ENCODE measurements at regions not wholly inside any gene's neighbourhood (a gene's known extent, or its start where the extent isn't known, plus 50 kb on each side); places are given as distances from the start of the nearest gene placed in this dataset.

DNA sequence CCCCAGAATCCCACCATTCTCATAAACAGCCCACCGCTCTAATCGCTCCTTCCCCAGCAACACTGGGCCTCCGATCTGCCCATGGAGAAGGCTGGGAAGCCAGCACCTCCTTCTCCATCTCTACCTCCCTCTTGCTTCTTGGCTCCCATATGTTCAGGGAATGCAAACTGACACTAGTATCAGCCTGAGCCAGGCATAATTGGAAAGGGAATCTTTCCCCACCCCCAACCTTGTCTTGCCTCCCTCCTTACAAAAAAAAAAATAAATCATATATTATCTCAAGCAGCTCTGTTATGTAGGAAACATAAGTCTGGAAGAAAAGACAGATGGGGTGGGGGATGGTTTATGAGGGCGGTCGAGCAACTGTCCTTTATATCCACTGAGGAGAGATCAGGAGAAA, 127.2 kb downstream of the NAV1 start:
- no peak for DNase-seq
- no peak overlapping the region for H3K27ac ChIP-seq (ENCODE audit: low read depth in 2 of 2, low read length in 1 of 2)
- POLR2A ChIA-PET = no interaction called here
- peaks cover 20% of the 10 kb centered on the region in 2 experiments for H3K36me3 ChIP-seq (replicated peaks in 1 of 2; ENCODE audit: control insufficient read depth in 1 of 2, insufficient read depth in 2 of 2, low read length in 1 of 2)
- H3K27me3 ChIP-seq (ENCODE audit: insufficient read depth) = no peaks in the 10 kb centered on the region
- no peak overlapping the region for H3K4me3 ChIP-seq (ENCODE audit: low read depth in 2 of 2, low read length in 1 of 2)
- H2AFZ ChIP-seq (ENCODE audit: low read depth) = no peak overlapping the region
- peaks cover 100% of the 10 kb centered on the region for H3K79me2 ChIP-seq (ENCODE audit: insufficient read depth)
- TF ChIP-seq FOSL2 (IDR thresholded peaks at IDR 0.05; ENCODE audit: borderline replicate concordance, low read depth) (no peak), NFIC (IDR thresholded peaks at IDR 0.05; ENCODE audit: borderline replicate concordance) (no peak), EP300 (IDR thresholded peaks at IDR 0.05; ENCODE audit: borderline replicate concordance in 1 of 2, low read depth in 1 of 2, low read length in 1 of 2) (no peak), TAF1 (IDR thresholded peaks at IDR 0.05; ENCODE audit: borderline replicate concordance, low read depth, low read length) (no peak), SIN3A (IDR thresholded peaks at IDR 0.05; ENCODE audit: borderline replicate concordance, low read depth, low read length) (no peak), CHD2 (IDR thresholded peaks at IDR 0.05; ENCODE audit: low read length, partially characterized antibody) (no peak), SMC3 (IDR thresholded peaks at IDR 0.05; ENCODE audit: low read depth, low read length) (no peak), TEAD4 (IDR thresholded peaks at IDR 0.05; ENCODE audit: borderline replicate concordance, insufficient read depth) (no peak), GATA2 (CRISPR knock-in tag; IDR thresholded peaks at IDR 0.05) (no peak), TCF12 (IDR thresholded peaks at IDR 0.05) (no peak)
- TF ChIP-seq, protein P1, sequence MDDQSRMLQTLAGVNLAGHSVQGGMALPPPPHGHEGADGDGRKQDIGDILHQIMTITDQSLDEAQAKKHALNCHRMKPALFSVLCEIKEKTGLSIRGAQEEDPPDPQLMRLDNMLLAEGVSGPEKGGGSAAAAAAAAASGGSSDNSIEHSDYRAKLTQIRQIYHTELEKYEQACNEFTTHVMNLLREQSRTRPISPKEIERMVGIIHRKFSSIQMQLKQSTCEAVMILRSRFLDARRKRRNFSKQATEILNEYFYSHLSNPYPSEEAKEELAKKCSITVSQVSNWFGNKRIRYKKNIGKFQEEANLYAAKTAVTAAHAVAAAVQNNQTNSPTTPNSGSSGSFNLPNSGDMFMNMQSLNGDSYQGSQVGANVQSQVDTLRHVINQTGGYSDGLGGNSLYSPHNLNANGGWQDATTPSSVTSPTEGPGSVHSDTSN (IDR thresholded peaks at IDR 0.05) = no peak
- TF ChIP-seq, protein P2, sequence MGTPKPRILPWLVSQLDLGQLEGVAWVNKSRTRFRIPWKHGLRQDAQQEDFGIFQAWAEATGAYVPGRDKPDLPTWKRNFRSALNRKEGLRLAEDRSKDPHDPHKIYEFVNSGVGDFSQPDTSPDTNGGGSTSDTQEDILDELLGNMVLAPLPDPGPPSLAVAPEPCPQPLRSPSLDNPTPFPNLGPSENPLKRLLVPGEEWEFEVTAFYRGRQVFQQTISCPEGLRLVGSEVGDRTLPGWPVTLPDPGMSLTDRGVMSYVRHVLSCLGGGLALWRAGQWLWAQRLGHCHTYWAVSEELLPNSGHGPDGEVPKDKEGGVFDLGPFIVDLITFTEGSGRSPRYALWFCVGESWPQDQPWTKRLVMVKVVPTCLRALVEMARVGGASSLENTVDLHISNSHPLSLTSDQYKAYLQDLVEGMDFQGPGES (IDR thresholded peaks at IDR 0.05; ENCODE audit: low read depth, low read length) = no peak
- TF ChIP-seq, protein P3, sequence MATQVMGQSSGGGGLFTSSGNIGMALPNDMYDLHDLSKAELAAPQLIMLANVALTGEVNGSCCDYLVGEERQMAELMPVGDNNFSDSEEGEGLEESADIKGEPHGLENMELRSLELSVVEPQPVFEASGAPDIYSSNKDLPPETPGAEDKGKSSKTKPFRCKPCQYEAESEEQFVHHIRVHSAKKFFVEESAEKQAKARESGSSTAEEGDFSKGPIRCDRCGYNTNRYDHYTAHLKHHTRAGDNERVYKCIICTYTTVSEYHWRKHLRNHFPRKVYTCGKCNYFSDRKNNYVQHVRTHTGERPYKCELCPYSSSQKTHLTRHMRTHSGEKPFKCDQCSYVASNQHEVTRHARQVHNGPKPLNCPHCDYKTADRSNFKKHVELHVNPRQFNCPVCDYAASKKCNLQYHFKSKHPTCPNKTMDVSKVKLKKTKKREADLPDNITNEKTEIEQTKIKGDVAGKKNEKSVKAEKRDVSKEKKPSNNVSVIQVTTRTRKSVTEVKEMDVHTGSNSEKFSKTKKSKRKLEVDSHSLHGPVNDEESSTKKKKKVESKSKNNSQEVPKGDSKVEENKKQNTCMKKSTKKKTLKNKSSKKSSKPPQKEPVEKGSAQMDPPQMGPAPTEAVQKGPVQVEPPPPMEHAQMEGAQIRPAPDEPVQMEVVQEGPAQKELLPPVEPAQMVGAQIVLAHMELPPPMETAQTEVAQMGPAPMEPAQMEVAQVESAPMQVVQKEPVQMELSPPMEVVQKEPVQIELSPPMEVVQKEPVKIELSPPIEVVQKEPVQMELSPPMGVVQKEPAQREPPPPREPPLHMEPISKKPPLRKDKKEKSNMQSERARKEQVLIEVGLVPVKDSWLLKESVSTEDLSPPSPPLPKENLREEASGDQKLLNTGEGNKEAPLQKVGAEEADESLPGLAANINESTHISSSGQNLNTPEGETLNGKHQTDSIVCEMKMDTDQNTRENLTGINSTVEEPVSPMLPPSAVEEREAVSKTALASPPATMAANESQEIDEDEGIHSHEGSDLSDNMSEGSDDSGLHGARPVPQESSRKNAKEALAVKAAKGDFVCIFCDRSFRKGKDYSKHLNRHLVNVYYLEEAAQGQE (IDR thresholded peaks at IDR 0.05; ENCODE audit: low read depth, low read length) = no peak
- H3K9ac ChIP-seq = no peak overlapping the region
- no peaks in the 10 kb centered on the region for H3K9me2 ChIP-seq
- peaks cover 100% of the 10 kb centered on the region for H4K20me1 ChIP-seq (ENCODE audit: insufficient read depth)
- no peak overlapping the region for H3K4me2 ChIP-seq
- CTCF ChIA-PET = interaction anchor here (0.7 to 2.2 kb wide), 4 partner anchors 11 to 153 kb away, joined by 3 to 6 read pairs (median 4); no protein-coding TSS in a partner anchor
- 94% methylated on average over 5 of the region's 5 CpGs for WGBS (ENCODE audit: low lambda C conversion rate)
- no peaks in the 10 kb centered on the region for H3K9me3 ChIP-seq
- H3F3A ChIP-seq (replicated peaks; ENCODE audit: insufficient read depth) = no peaks in the 10 kb centered on the region
- H3K4me1 ChIP-seq (ENCODE audit: control insufficient read depth in 1 of 2, insufficient read depth in 2 of 2, low read depth in 1 of 2, low read length in 1 of 2) = peaks cover 0 to 8% of the 10 kb centered on the region in 2 experiments; a peak in 1 of 4 replicates
